Neural cell (in vitro differentiated cells): ENCODE measurements at regions not wholly inside any gene's neighbourhood (a gene's known extent, or its start where the extent isn't known, plus 50 kb on each side); places are given as distances from the start of the nearest gene placed in this dataset.

ENCODE experiments used
- H2AFZ ChIP-seq: fragments of 200-600, 300-800 bp; sonication (generic), shearing (Covaris generic); 2 replicates; pipeline ENCODE4 v1.6.0; 2014; ENCODE audit warnings: low read depth, mild to moderate bottlenecking, antibody characterized with exemption, low read length, moderate library complexity
- H3F3A ChIP-seq: fragments of 200-600 bp; shearing (Covaris generic); 2 replicates; pipeline ENCODE4 v1.6.1; 2016; ENCODE audit warnings: mild to moderate bottlenecking, moderate library complexity, mixed read lengths, antibody characterized with exemption, low read length; ENCODE audit not compliant: insufficient read depth, poor library complexity, severe bottlenecking
- H3K27ac ChIP-seq: fragments of 200-600, 300-800 bp; sonication (generic), shearing (Covaris generic); 2 replicates; pipeline ENCODE4 v1.5.1; 2014; ENCODE audit warnings: mild to moderate bottlenecking, low read length, moderate library complexity
- H3K27me3 ChIP-seq: fragments of 300-800, 200-600 bp; sonication (generic), shearing (Covaris generic); 2 replicates; pipeline ENCODE4 v1.6.0; 2014; ENCODE audit warnings: mild to moderate bottlenecking, low read depth, low read length, moderate library complexity; ENCODE audit not compliant: insufficient read depth
- H3K36me3 ChIP-seq: fragments of 300-800, 200-600 bp; sonication (generic), shearing (Covaris generic); 2 replicates; pipeline ENCODE4 v1.5.1; 2014; ENCODE audit warnings: mild to moderate bottlenecking, antibody characterized with exemption, low read length, moderate library complexity; ENCODE audit not compliant: insufficient read depth
- H3K4me2 ChIP-seq: fragments of 300-800, 200-600 bp; sonication (generic), shearing (Covaris generic); 2 replicates; pipeline ENCODE4 v1.6.0; 2014; ENCODE audit warnings: mild to moderate bottlenecking, low read length
- H3K4me3 ChIP-seq: fragments of 300-800, 200-600 bp; sonication (generic), shearing (Covaris generic); 2 replicates; pipeline ENCODE4 v1.5.1; 2014; ENCODE audit warnings: mild to moderate bottlenecking, low read length, moderate library complexity
- H3K79me2 ChIP-seq: fragments of 200-600 bp; shearing (Covaris generic); replicated peaks from 2 replicates; pipeline ENCODE4 v1.6.0; 2014; ENCODE audit warnings: mild to moderate bottlenecking, low read length, moderate library complexity; ENCODE audit not compliant: insufficient read depth
- H3K9ac ChIP-seq: fragments of 300-800, 200-600 bp; sonication (generic), shearing (Covaris generic); 2 replicates; pipeline ENCODE4 v1.6.1; 2016; ENCODE audit warnings: mild to moderate bottlenecking, low read length, mixed read lengths
- H3K9me2 ChIP-seq: fragments of 200-600 bp; shearing (Covaris generic); 2 replicates; pipeline ENCODE4 v1.6.1; 2016; ENCODE audit warnings: mild to moderate bottlenecking, low read length, mixed read lengths; ENCODE audit not compliant: insufficient read depth
- H3K9me3 ChIP-seq: fragments of 200-600, 300-800 bp; sonication (generic), shearing (Covaris generic); 2 replicates; pipeline ENCODE4 v1.6.1; 2016; ENCODE audit warnings: mild to moderate bottlenecking, mixed run types, low read length, moderate library complexity, mixed read lengths
- H4K20me1 ChIP-seq: fragments of 200-600 bp; shearing (Covaris generic); 2 replicates; pipeline ENCODE4 v1.6.1; 2016; ENCODE audit warnings: mild to moderate bottlenecking, mixed run types; ENCODE audit not compliant: insufficient read depth
- EP300 ChIP-seq: fragments of 450-650 bp; conservative IDR thresholded peaks from 2 replicates; pipeline ENCODE4 v1.6.1; 2014; ENCODE audit warnings: antibody characterized with exemption, mild to moderate bottlenecking, moderate library complexity; ENCODE audit not compliant: poor library complexity, severe bottlenecking
- EZH2 ChIP-seq: fragments of 200-600, 300-800 bp; shearing (Covaris generic), sonication (generic); IDR thresholded peaks from 2 replicates; pipeline ENCODE4 v1.6.1; 2014; ENCODE audit warnings: antibody characterized with exemption, low read length, borderline replicate concordance, mild to moderate bottlenecking; ENCODE audit not compliant: insufficient read depth, poor library complexity, severe bottlenecking
- MXI1 ChIP-seq: fragments of 450-650 bp; conservative IDR thresholded peaks from 2 replicates; pipeline ENCODE4 v1.6.1; 2014; ENCODE audit warnings: antibody characterized with exemption, mild to moderate bottlenecking; ENCODE audit not compliant: poor library complexity, severe bottlenecking
- POLR2AphosphoS5 ChIP-seq: IDR thresholded peaks from 2 replicates; pipeline ENCODE4 v1.6.1; 2012
- RAD21 ChIP-seq: fragments of 450-650 bp; conservative IDR thresholded peaks from 2 replicates; pipeline ENCODE4 v1.6.1; 2014; ENCODE audit warnings: antibody characterized with exemption, mild to moderate bottlenecking, moderate library complexity
- SMC3 ChIP-seq: fragments of 450-650 bp; conservative IDR thresholded peaks from 2 replicates; pipeline ENCODE4 v1.6.1; 2014; ENCODE audit warnings: antibody characterized with exemption, mild to moderate bottlenecking, moderate library complexity; ENCODE audit not compliant: poor library complexity
- TAF1 ChIP-seq: IDR thresholded peaks from 2 replicates; pipeline ENCODE4 v1.6.1; 2012; ENCODE audit warnings: low read depth
- TF ChIP-seq, protein P1 (sequence below): IDR thresholded peaks from 2 replicates; pipeline ENCODE4 v1.6.1; 2012; ENCODE audit warnings: borderline replicate concordance
- TF ChIP-seq, protein P2 (sequence below): fragments of 450-650 bp; IDR thresholded peaks from 2 replicates; pipeline ENCODE4 v1.5.1; 2014; ENCODE audit warnings: antibody characterized with exemption, mild to moderate bottlenecking, moderate library complexity; ENCODE audit not compliant: poor library complexity, severe bottlenecking

DNA sequence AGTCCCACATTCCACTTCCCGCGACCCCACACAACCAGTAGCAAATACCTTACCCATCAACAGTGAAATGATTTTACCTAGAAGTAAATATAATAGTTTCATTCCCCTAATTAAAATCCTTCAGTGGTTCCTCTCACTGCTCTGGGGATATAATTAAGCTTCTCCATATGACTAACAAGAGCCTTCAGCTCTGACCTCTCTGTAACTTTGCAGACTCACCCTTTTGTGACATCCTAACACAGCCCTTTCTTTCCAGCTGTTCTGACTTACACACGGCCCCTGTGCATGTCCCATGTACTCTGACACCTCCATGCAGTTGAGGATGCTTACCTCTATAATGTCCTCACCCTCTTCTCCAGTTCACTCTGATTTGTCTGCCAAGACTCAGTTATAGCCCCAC, 137.3 kb upstream of the SPAG17 start:
- Histone ChIP-seq H3K27me3 (no peaks in the 10 kb centered on the region), H3K4me3 (no peak overlapping the region), H4K20me1 (no peaks in the 10 kb centered on the region), H3K9me2 (no peaks in the 10 kb centered on the region), H3K27ac (no peak overlapping the region), H3K4me2 (no peak overlapping the region), H3K36me3 (no peaks in the 10 kb centered on the region), H3K9ac (no peak overlapping the region), H3K79me2 (no peaks in the 10 kb centered on the region), H3F3A (no peaks in the 10 kb centered on the region), H2AFZ (no peak overlapping the region), H3K9me3 (no peaks in the 10 kb centered on the region)
- TF ChIP-seq, protein P1, sequence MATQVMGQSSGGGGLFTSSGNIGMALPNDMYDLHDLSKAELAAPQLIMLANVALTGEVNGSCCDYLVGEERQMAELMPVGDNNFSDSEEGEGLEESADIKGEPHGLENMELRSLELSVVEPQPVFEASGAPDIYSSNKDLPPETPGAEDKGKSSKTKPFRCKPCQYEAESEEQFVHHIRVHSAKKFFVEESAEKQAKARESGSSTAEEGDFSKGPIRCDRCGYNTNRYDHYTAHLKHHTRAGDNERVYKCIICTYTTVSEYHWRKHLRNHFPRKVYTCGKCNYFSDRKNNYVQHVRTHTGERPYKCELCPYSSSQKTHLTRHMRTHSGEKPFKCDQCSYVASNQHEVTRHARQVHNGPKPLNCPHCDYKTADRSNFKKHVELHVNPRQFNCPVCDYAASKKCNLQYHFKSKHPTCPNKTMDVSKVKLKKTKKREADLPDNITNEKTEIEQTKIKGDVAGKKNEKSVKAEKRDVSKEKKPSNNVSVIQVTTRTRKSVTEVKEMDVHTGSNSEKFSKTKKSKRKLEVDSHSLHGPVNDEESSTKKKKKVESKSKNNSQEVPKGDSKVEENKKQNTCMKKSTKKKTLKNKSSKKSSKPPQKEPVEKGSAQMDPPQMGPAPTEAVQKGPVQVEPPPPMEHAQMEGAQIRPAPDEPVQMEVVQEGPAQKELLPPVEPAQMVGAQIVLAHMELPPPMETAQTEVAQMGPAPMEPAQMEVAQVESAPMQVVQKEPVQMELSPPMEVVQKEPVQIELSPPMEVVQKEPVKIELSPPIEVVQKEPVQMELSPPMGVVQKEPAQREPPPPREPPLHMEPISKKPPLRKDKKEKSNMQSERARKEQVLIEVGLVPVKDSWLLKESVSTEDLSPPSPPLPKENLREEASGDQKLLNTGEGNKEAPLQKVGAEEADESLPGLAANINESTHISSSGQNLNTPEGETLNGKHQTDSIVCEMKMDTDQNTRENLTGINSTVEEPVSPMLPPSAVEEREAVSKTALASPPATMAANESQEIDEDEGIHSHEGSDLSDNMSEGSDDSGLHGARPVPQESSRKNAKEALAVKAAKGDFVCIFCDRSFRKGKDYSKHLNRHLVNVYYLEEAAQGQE = no peak
- TF ChIP-seq, protein P2, sequence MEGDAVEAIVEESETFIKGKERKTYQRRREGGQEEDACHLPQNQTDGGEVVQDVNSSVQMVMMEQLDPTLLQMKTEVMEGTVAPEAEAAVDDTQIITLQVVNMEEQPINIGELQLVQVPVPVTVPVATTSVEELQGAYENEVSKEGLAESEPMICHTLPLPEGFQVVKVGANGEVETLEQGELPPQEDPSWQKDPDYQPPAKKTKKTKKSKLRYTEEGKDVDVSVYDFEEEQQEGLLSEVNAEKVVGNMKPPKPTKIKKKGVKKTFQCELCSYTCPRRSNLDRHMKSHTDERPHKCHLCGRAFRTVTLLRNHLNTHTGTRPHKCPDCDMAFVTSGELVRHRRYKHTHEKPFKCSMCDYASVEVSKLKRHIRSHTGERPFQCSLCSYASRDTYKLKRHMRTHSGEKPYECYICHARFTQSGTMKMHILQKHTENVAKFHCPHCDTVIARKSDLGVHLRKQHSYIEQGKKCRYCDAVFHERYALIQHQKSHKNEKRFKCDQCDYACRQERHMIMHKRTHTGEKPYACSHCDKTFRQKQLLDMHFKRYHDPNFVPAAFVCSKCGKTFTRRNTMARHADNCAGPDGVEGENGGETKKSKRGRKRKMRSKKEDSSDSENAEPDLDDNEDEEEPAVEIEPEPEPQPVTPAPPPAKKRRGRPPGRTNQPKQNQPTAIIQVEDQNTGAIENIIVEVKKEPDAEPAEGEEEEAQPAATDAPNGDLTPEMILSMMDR = no peak
- no peak for TF ChIP-seq EZH2
- no peak for TF ChIP-seq RAD21
- TF ChIP-seq SMC3 = no peak
- no peak for TF ChIP-seq TAF1
- no peak for TF ChIP-seq EP300
- TF ChIP-seq MXI1 = no peak
- TF ChIP-seq POLR2AphosphoS5 = no peak

DNA sequence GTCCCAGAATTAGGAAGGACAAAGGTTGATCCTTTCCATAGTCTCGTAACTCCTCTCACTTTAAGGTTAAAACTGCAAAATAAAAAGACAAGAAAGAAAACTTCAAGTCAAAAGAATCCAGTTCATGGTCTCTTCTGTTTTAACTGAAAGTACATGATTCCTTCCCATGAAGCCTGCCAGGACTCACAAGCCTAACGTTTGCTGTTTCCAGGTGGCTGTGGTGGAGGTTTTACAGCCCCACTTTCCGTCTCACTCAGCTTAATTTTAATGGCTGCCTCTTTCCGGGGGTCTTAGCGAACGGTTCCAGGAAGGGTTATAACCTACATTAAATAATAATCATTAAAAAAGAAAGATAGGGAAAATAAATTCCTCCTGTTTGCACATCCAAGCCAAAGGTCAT, 136.8 kb upstream of the SPAG17 start:
- Histone ChIP-seq H3K9me3 (no peaks in the 10 kb centered on the region), H3F3A (no peaks in the 10 kb centered on the region), H3K9ac (no peak overlapping the region), H3K4me2 (no peak overlapping the region), H3K27ac (no peak overlapping the region), H3K4me3 (no peak overlapping the region), H3K79me2 (no peaks in the 10 kb centered on the region), H3K36me3 (no peaks in the 10 kb centered on the region), H3K27me3 (no peaks in the 10 kb centered on the region), H2AFZ (no peak overlapping the region), H4K20me1 (no peaks in the 10 kb centered on the region), H3K9me2 (no peaks in the 10 kb centered on the region)
- TF ChIP-seq EZH2 = no peak
- TF ChIP-seq, protein P2 = no peak
- TF ChIP-seq, protein P1 = no peak
- no peak for TF ChIP-seq TAF1
